Spleen (tissue), 7 donors: ENCODE measurements at regions not wholly inside any gene's neighbourhood (a gene's known extent, or its start where the extent isn't known, plus 50 kb on each side); places are given as distances from the start of the nearest gene placed in this dataset.

Experiments
- CTCF ChIP-seq, 11 experiments: fragments of 200-600 bp in 7 of 11; fragments of 450-650 bp in 4 of 11; sonication (generic) in 4 of 11; IDR thresholded peaks in 8 of 11; conservative IDR thresholded peaks in 3 of 11; 1 replicate in 7 of 11; 2 replicates in 4 of 11; pipeline versions ENCODE4 v1.4.0 to v1.8.0; 2016 to 2021; ENCODE audit warnings: antibody characterized with exemption in 11 of 11, inconsistent platforms in 4 of 11, mild to moderate bottlenecking in 1 of 11
- POLR2AphosphoS5 ChIP-seq, 3 donors: sonication (generic); formaldehyde crosslinking; IDR thresholded peaks; one replicate each; pipeline ENCODE4 v1.5.1; 2017; ENCODE audit warnings: antibody characterized with exemption in 3 of 3
- donor health status: DM: no; HTN: no; CAD: no; lungs with moderate emphysema.
- donor health status: DM: no; HTN: no; CAD: no.
- donor health status: DM: no; HTN: no; CAD: no.

- no peak for TF ChIP-seq POLR2AphosphoS5 (IDR thresholded peaks at IDR 0.05)
- TF ChIP-seq CTCF (IDR thresholded peaks at IDR 0.05 in 8 of 11, conservative IDR thresholded peaks at IDR 0.05 in 3 of 11) = no peak
These were observed 82.2 kb upstream of the SEMA3E start for GRCh38 chr7:83731154-83731553.
